Suppressor macrophage treated with lipopolysaccharide for 4 hours (primary cell): ENCODE measurements at regions not wholly inside any gene's neighbourhood (a gene's known extent, or its start where the extent isn't known, plus 50 kb on each side); places are given as distances from the start of the nearest gene placed in this dataset.

Experiments used
- DNase-seq: peaks from one replicate; pipeline ENCODE4 v3.0.0-alpha.2; 2020

DNA sequence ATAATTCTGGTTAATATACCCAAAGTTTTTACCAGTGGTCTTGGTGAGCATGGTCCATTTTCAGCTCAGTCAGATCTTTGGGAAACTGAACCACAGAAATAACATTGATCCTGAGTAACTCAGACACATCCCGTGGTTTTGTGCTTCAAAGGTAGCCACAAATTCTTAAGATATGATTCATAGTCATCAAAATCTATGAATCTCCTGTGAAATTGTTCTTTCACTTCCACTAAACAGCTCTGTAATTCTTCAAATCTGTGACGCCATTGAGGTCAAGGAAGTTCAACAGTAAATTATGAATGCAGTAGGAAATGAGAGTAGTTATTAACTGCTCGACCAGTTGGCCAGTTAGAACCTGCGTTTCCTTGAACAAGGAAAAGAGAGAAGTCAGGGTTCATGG is 147.3 kb downstream of the IRS1 start:
- DNase-seq, result peak; percentile 63

DNA sequence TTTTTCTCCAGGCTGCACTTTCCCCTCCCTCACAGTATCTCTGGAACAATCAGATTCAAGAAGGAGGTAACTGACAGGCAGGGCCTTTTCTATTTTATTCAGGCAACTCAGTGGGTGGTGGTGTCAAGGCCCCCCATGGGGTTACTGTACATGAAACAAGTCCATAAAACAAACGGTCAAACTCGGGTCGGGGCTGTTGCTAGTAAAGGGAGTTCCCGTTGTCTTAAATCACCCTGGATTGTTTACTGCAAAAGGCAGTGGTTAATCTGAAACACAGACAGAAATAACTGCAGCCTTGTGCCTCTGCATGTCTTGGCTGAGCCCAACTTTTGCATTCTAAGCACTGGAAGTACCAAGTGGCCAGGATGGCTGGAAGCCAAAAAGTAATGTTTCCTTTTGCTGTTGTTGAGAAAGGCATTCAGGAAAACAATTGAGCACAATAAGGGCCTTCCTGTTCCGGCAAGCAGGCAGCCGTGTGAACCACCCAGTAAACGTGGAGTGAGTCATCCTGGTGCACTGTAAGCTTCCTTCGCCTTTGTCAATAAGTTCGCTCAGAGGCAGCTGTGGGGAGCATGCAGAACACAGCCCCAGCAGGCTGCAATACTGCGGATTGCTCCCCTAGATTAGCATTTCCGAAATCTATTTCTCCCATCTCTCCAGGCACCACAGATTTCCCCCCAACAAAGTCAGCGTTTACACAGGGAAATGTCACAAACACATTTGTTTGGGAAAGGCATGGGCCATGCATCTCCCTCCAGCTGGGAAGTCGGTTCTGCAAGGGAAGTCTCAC is 149.6 kb downstream of the IRS1 start:
- DNase-seq, result peak; percentile 46

DNA sequence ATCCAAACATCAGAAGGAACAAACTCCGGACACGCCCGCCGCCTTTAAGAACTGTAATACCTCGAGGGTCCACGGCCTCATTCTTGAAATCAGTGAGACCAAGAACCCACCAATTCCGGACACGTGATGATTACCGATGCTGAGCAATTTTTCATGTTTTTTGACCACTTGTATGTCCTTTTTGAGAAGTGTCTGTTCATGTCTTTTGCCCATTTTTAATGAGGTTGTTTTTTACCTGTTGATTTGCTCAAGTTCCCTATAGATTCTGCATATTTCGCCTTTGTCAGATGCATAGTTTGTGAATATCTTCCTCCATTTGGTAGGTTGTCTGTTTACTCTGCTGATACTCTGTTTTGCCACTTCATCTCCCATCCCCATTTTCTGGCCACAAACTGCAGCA is 150.4 kb downstream of the IRS1 start:
- DNase-seq, result no peak

DNA sequence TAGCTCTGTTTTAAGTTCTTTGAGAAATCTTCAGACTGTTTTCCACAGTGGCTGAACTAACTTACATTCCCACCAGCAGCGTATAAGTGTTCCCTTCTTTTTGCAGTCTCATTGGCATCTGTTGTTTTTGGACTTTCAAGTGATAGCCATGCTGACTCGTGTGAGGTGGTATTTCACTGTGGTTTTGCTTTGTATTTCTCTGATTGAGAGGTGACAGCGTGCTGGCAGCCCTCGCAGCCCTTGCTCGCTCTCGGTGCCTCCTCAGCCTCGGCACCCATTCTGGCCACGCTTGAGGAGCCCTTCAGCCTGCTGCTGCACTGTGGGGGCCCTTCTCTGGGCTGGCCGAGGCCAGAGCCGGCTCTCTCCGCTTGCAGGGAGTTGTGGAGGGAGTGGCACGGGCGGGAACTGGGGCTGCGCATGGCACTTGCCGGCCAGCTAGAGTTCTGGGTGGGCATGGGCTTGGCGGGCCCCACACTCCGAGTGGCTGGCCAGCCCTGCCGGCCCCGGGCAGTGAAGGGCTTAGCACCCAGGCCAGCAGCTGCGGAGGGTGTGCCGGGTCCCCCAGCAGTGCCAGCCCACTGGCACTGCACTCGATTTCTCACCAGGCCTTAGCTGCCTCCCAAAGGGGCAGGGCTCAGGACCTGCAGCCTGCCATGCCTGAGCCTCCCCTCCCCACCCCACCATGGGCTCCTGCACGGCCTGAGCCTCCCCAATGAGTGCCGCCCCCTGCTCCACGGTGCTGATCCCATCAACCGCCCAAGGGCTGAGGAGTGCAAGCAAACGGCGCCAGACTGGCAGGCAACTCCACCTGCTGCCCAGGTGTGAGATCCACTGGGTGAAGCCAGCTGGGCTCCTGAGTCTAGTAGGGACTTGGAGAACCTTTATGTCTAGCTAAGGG is 151.8 kb downstream of the IRS1 start:
- DNase-seq, result no peak

DNA sequence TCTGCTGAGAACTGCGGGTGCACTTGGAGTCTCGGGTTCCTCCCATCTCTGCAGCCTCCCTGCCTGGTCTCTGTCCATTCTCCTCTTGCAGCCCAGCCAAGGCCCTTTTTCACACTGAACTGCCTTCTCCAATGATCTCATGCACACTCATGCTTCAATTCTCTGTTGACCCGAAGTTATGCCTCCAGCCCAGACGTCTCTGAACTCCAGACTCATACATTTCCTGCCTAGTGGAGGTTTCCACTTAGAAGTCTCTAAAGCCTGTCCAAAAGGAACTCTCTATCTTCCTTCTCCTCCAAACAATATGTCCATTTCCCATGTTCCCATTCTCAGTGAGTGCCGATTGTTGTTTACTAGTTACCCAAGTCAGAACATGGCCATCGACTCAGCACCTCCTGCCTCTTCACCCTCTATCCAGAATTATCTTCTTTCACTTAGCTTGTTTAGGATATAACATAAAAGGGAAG is 155.2 kb downstream of the IRS1 start:
- no peak for DNase-seq

DNA sequence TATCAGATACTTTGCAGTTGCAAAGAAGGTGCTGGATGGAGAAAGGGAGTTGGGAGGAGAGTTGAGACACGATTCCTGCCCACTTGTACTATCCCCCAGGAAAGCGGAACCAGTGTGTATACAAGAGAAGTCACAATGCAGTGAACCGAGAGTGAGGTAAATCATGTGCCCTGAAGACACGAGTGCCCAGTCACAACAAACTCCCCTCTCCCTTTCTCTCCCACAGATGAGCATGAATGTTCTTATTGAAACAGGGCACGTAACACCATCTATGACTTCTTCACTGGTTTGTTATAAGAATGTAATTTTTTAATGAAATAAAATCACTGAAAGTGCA is 155.7 kb downstream of the IRS1 start:
- no peak for DNase-seq

DNA sequence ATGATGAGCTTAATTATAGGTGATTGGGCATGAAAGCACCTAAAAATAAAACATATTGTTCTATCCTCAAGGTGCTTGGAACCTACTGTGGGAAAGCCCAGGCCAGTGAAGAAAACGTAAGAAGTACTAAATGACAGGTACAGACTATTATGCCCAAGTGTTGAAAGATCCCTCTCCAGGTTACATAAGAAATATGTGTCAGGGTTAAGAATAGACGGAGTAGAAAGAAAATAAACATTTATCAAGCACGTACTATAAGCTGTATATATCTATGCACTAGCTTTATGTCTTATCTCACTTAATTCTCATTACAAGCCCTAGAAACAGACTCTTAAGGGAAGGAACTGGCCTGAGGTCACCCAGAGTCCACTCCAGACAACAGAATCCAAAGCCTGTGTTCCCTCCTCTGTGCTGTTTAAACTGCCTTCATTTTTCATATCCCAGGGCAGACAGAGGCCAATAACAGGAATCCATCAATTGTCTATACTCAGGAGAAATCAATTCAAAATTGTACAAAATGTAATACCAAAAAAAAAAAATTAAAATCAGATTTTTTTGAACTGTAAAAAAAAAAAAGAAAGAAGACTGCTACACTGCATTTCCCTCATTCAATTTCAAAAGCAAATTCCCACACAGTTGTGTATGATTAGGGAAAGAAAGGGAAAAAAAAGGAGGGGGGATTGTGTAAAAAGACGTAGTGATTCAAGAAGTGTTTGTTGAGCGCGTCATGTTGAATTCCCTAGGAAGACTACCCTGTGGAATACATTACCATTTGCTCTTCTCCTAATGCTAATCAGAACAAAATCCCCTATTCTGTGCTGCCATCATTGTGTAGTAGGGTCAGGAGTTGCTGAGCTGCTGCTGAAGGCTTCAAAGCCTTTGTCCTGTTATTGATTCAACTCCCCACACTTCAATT is 156.3 kb downstream of the IRS1 start:
- DNase-seq, result no peak

DNA sequence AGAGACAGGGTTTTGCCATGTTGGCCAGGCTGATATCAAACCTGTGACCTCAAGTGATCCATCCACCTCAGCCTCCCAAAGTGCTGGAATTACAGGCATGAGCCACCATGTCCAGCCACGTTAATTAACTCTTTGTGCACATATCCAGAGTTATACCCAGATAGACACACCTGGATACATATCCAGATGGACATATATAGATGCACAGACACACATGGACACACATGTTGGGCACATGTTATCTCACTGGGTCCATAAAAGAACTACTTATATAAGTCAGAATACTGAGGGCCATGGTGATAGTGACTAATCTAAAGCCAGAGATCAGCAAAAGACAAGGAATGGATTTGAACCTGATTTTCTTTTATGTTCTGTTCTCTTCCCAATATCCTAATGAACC is 158.6 kb downstream of the IRS1 start:
- no peak for DNase-seq

DNA sequence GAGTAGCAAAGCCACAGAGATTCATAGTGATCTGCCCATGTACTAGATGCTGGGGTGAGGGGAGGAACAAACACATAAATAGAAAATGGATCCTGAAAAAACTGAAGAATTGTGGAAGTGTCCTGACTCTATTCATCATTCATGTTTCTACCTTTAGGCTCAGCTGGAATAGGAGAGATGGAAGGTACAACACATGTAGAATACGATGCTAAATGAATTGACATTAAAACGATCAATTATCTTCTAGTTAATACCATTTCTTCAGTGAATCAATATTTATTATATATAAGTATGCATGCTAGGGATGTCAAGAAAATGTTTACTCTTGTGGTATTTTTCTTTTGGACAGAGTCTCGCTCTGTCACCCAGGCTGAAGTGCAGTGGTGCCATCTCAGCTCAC is 159.1 kb downstream of the IRS1 start:
- DNase-seq, result no peak

DNA sequence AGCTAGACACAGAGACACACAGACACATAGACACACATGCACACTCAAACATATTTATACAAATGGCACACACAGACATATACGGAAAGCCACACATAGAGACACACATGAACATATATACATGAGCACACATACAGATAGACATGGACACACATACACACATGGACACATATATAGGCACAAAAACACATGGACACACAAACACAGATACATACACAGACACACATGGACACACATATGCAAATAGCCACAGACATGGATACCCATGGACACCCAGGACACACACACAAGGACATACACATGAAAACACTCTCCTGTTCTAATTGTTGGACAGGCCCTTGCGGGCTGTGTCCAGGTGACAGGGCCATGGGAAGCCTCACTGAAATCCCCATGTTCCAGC is 160.1 kb downstream of the IRS1 start:
- DNase-seq, result no peak

DNA sequence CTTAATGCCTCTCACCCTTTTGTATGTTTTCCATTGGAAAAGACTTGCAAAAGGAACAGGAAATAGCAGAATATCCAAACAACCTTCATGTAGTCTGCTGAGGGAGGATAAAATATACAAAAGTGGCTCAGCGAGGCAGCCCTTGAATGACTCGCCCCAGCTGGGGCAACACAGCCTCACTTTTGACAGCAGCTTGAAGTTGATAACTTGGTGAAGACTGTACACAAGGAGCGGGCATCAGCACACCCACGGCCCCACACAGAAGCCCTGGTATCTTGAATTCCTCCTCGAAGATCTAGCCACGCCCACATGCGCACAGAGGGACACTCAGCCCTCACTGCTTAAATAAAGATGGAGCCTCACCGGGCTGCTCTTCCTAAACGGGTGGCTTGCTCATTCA is 161.0 kb downstream of the IRS1 start:
- DNase-seq, result no peak

DNA sequence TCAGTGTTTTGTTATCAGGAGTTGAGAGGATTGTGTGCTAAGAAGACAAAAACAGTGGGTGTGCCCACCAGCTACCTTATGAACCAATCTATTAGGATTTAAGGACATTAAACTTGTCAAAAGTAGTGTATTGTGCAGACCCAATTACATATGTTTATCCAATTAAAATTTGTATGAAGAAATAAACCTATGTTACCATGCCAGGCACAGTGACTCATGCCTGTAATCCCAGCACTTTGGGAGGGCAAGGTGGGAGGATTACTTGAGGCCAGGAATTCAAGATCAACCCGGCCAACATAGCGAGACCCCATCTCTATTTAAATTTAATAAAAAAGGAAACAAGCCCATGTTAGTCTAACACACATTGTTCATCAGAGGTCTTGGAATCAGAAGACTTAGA is 162.2 kb downstream of the IRS1 start:
- DNase-seq, result no peak

DNA sequence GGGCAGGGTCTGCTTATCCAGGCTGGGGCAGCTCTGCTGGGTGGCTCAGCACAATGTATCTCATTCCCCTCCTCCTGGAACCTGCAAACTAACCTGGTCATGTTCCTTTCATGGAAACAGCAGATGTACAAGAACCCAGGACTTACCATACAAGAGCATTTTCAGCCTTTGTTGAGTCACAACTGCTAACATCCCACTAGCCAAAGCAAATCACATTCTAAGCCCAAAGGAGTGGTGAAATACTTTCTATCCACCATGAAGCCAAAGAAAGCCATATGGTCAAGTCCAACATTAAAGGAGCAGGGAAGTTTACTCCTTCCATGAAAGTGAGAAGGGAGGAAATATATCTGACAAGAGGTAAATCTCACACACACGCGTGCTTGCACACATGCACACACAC is 163.0 kb downstream of the IRS1 start:
- DNase-seq, result no peak

DNA sequence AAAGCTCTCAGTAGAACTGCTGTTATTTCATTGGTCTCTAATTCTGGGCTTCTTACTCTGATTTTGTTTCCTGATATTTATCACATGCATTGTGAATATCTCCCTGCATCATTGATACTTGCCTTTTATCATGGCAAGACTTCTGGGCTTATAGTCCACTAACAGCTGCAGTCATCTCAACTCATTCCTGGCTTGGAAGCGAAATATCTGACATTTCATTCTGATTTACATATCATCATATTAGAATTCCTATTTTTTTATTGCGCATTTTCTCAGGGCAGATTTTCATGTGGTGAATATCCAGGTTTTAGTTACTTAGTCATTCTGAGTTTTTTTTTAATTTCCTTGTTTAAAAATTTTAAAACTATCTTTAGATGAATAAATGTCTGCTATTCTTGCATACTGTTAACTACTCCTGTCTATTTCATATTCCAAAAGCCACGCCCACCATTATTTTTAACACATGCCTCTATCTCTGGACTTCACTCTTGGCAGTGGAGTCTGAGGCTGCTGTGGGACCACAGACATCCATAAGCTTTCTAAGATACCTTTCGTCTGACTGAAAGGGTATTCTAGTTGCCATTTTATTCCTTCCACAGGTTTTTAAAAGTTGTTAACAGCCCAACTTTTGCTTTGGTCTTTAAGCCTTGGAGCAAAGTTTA is 164.5 kb downstream of the IRS1 start:
- no peak for DNase-seq

DNA sequence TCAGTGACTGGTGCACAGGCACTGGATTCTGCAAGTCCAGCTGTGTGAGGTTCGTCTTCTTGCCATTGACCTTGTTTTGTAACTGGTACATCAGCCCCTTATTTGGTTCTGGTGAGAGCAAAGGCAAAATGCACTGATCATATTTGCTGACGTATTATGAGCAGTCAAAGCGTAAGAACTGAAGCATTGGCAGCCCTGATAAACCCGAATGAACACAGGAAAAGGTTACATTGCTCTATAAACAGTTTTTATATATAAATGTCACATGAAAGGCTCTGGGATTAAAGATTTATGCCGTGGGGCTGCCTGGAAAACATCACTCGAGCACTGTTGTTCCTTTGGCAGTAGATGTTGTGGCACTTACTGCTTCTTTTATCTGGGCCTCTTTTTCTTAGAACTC is 167.9 kb downstream of the IRS1 start:
- DNase-seq, result no peak

DNA sequence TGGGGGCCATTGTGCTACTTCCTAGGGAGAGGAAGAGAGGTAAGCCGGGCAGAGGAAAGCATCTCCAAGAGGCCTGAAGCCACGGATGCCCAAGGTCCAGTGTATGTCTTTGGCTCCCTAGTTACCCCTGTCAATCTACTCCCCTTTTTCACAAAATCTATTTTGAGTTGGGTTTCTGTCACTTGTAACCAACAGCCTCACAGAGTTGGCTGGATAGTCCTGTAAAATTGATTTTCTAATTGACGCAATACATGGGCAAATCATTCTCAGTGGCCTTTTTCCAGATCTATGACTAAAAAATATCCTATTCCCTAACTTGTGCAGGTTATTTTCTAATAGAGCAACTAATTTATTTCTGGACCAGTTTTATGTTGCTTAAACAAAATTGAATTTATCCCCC is 168.4 kb downstream of the IRS1 start:
- DNase-seq, result no peak

DNA sequence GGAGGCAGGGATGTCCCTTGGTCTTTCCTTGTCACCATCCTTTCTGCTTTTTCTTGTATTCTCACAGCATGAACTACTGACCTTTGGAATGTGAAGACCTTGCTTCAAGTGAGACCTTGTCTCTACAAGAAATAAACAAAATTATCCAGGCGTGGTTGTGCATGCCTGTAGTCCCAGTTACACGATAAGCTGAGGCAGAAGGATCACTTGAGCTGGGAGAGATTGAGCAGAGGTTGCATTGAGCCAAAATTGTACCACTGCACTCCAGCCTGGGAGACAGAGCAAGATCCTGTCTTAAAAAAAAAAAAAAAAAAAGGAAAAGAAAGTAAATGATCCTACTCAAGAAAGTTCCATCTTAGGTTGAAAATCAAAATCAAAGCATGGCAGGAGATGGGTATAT is 173.7 kb downstream of the IRS1 start:
- no peak for DNase-seq

DNA sequence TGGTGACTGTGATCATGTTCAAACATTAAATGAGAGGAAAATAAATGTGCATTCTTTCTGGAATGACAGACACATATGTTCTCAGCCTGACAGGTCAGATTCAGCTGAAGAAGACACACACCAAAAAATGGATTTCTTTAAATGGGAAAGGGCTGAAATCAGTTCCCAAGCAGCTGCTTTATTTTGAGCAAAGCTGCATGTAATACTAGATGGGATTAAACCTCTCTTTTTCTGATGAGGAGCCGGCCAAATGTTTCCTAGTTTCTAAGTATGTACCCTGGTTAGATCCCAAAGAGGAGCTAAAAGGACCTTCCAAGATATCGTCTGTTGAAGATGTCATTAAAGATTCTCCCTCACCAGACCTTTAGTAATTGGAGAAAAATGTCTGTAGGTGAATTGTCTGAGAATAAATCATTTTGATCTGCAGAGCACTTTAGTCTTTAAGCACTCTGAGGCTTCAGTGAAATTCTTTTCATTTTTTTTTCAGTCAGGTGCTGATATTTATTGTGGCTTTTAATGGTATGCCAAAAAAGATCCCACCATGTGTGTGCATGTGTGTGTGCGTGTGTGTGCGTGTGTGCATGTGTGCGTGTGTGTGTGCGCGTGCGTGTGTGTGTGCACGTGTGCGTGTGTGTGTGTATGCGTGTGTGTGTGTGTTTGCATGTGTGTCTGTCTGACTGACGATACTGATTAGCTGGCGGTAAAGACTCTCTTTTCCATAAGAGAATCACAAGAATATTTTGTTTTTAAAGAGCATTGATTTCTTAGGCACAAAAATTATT is 175.8 kb downstream of the IRS1 start:
- DNase-seq, result no peak

DNA sequence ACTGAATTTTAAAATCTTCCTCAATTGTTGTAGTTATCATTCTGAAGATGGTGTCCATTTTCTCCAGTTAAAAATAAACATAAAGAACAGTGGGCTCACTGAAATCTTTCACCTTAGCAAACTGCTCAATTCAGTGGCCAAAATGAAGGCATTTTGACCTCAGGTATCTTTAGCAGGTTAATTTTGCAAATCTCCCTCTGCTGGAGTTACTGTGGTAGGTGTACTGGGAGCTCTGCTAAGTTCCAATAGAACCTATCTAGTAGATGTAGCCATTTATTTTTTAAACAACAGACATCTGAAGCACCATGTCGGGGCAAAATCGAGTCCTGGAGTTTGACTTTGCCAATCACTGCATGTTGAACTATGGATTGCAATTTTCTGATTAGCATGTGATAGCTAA is 177.1 kb downstream of the IRS1 start:
- no peak for DNase-seq

DNA sequence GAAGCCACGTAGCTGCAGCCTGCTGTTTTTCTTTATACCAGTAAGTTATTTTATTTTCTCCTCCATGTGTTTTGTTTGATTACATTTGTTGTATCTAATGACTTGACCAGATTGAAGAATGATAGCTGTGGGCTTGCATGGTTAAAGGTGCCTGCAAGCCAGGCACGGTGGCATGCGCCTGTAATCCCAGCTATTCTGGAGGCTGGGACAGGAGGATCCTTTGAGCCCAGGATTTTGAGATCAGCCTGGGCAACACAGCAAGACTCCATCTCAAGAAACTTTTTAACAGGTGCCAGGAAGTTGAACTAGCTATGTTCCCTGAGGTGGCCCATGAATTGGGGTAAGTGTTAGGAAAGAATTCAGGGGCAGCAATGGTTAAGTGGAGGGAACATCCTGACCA is 179.4 kb downstream of the IRS1 start:
- DNase-seq, result no peak

DNA sequence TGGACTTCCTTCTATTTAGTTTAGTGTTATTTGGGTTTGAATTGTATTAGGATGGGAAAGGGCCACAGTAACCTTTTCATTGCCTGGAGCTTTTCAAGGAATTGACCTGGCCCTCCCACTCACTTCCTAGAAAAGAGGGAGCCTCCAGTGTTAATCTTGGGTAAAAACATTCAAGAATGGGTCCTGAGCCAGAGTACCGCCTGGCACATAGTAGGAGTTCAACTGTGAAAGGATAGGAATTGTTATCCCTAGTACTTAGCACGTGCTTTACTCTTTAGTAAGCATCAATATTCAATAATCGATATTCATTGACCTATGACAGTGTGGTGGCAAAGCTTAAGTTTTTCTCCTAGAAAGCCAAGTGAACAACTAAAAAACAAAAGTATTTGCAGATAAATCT is 179.9 kb downstream of the IRS1 start:
- no peak for DNase-seq
